ENCODE measurements at regions not wholly inside any gene's neighbourhood (a gene's known extent, or its start where the extent isn't known, plus 50 kb on each side); places are given as distances from the start of the nearest gene placed in this dataset.

GRCh38 chr11:127939000-127939399 is 648.4 kb downstream of the ETS1 start:
- H3K27ac Mint-ChIP-seq: no peak overlapping the region
- ChIA-PET POLR2A (no interaction called here), CTCF (no interaction called here)
- H3K4me3 Mint-ChIP-seq: no peak overlapping the region
- no peaks in the 10 kb centered on the region for H3K36me3 Mint-ChIP-seq
- TF ChIP-seq MLX (CRISPR knock-in tag; IDR thresholded peaks at IDR 0.05): no peak
- TF ChIP-seq MXD4 (CRISPR knock-in tag; IDR thresholded peaks at IDR 0.05; ENCODE audit: borderline replicate concordance): no peak
- no peak for TF ChIP-seq ESRRA (CRISPR knock-in tag; IDR thresholded peaks at IDR 0.05; ENCODE audit: borderline replicate concordance)
- TF ChIP-seq CREM (CRISPR knock-in tag; IDR thresholded peaks at IDR 0.05): no peak
- no peak for TF ChIP-seq IRF2 (CRISPR knock-in tag; IDR thresholded peaks at IDR 0.05; ENCODE audit: borderline replicate concordance, low read depth)
- no peak for TF ChIP-seq NR3C1 (CRISPR knock-in tag; conservative IDR thresholded peaks at IDR 0.05; ENCODE audit: low read depth)
- no peak for TF ChIP-seq STAT6 (CRISPR knock-in tag; conservative IDR thresholded peaks at IDR 0.05; ENCODE audit: low read depth)
- no peak for TF ChIP-seq ZBTB21 (CRISPR knock-in tag; IDR thresholded peaks at IDR 0.05; ENCODE audit: borderline replicate concordance)
- no peak for TF ChIP-seq E2F4 (CRISPR knock-in tag; IDR thresholded peaks at IDR 0.05; ENCODE audit: borderline replicate concordance, low read depth)
- no peak for TF ChIP-seq CTCF (IDR thresholded peaks at IDR 0.05)
- no peak for TF ChIP-seq E2F1 (CRISPR knock-in tag; IDR thresholded peaks at IDR 0.05)
- TF ChIP-seq ZNF317 (CRISPR knock-in tag; IDR thresholded peaks at IDR 0.05; ENCODE audit: borderline replicate concordance, low read depth): no peak
- no peak for TF ChIP-seq CREB1 (CRISPR knock-in tag; IDR thresholded peaks at IDR 0.05)
- no peak for TF ChIP-seq ELF4 (CRISPR knock-in tag; IDR thresholded peaks at IDR 0.05; ENCODE audit: low read depth)
- TF ChIP-seq ZNF263 (CRISPR knock-in tag; IDR thresholded peaks at IDR 0.05; ENCODE audit: low read depth): no peak
- TF ChIP-seq ZNF232 (CRISPR knock-in tag; IDR thresholded peaks at IDR 0.05): no peak
- no peak for TF ChIP-seq ZNF532 (CRISPR knock-in tag; IDR thresholded peaks at IDR 0.05; ENCODE audit: borderline replicate concordance)
- TF ChIP-seq TEAD1 (CRISPR knock-in tag; IDR thresholded peaks at IDR 0.05): no peak
- no peak for TF ChIP-seq HMGXB4 (CRISPR knock-in tag; IDR thresholded peaks at IDR 0.05)
- H3K4me1 Mint-ChIP-seq: no peaks in the 10 kb centered on the region
- peaks cover 15% of the 10 kb centered on the region for H3K9me3 Mint-ChIP-seq
- H3K27me3 Mint-ChIP-seq (ENCODE audit: low read depth): no peaks in the 10 kb centered on the region; the same call in 1 of the 2 replicates
- ATAC-seq (no peak), DNase-seq (ENCODE audit: low spot score) (no peak)

Data from WTC11 (cell line).